Heart left ventricle (tissue), 13 donors: ENCODE measurements at regions not wholly inside any gene's neighbourhood (a gene's known extent, or its start where the extent isn't known, plus 50 kb on each side); places are given as distances from the start of the nearest gene placed in this dataset.

Experiments
- CTCF ChIP-seq, 12 donors: fragments of 200-600 bp; sonication (generic) in 4 of 12; IDR thresholded peaks; one replicate each; pipeline versions ENCODE4 v1.5.0 to v1.8.0; 2018 to 2022; ENCODE audit warnings: antibody characterized with exemption in 12 of 12, mild to moderate bottlenecking in 5 of 12
- POLR2A ChIP-seq, 2 donors: fragments of 450-650 bp; IDR thresholded peaks; one replicate each; pipeline ENCODE4 v1.6.1; 2017; ENCODE audit warnings: antibody characterized with exemption in 2 of 2, mild to moderate bottlenecking in 2 of 2, moderate library complexity in 2 of 2
- donor health status: ischemic (EF 13 %, LVEDD 7.1; RV severe dilation, severe dysfunction).
- donor health status: DM: no; HTN: yes; CAD: no.
- donor health status: DM: no; HTN: no; CAD: no.
- donor health status: ischemic (EF 25% LVEDD 6.9; RV normal size, moderate dysfunction).
- donor health status: ischemic (EF 25% LVEDD 5.7; RV mildly dilated, moderate dysfunction).
- donor health status: ischemic (EF 35%, LVEDD 5.7; RV mildly dilated, moderate dysfunction).
- donor health status: nonischemic (EF 11% LVEDD 7.7; RV severe dilation, severe dysfunction).
- donor health status: DM: yes; HTN: yes; CAD: no.
- donor health status: PGD.
- donor health status: ischemic (EF 29% LVEDD 5.4; RV normal size, mild dysfunction).
- donor health status: nonischemic (EF 23%, LVEDD 6.1; RV moderate dilation, normal function).

DNA sequence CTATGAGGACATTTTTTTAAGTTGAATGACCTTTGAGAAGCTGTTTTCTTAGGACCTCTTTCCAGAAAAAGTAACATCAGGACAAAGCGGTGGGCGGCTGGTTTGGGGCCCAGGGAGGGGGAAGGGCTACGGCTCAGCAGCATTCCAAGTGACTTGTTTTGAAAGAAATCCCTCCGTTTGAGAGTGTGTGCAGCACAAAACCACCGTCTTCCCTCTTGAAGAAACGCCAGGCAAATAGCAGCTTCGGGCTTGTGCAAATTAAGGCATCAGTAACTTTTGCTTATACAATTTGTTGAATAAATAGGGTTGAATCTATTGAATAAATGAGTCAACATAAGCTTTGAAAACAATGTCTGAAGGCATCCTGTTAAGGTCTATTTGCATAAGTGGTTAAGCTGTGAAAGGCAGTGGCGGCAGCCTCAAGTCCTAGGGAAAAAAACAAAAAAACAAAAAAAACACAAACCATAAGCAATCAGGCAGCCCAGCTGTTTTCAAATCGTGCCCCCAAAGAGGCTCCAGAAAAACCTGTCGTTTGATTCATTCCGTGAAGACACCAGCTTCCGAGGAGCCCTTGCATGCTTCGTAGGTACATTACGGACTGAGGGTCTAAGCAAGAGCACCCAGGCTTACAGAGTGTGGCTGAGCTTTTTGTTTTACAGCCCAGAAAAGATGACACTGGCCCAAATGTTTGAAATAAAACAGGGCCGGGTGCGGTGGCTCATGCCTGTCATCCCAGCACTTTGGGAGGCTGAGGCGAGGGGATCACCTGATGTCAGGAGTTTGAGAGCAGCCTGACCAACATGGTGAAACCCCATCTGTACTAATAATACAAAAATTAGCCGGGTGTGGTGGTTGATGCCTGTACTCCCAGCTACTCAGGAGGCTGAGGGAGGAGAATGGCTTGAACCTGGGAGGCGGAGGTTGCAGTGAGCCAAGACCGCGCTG, 103.7 kb downstream of the CRLF2 start:
- TF ChIP-seq CTCF (IDR thresholded peaks at IDR 0.05) = no peak
- no peak for TF ChIP-seq POLR2A (IDR thresholded peaks at IDR 0.05)
